Right lobe of liver (tissue), 4 donors: ENCODE measurements at regions not wholly inside any gene's neighbourhood (a gene's known extent, or its start where the extent isn't known, plus 50 kb on each side); places are given as distances from the start of the nearest gene placed in this dataset.

Experiments used
- CTCF ChIP-seq, 4 donors: fragments of 200-600 bp in 3 of 4; fragments of 450-650 bp in 1 of 4; IDR thresholded peaks; one replicate each; pipeline versions ENCODE4 v1.5.1 to v1.8.0; 2016 to 2022; ENCODE audit warnings: antibody characterized with exemption in 4 of 4, mild to moderate bottlenecking in 2 of 4
- POLR2A ChIP-seq: fragments of 450-650 bp; IDR thresholded peaks from one replicate; pipeline ENCODE4 v1.6.1; 2017; ENCODE audit warnings: antibody characterized with exemption, mild to moderate bottlenecking
- donor health status: DM: no; HTN: no; CAD: no.
- donor health status: DM: no; HTN: no; CAD: no.
- donor health status: DM: no; HTN: yes; CAD: no.

- TF ChIP-seq CTCF (IDR thresholded peaks at IDR 0.05) (no peak), POLR2A (no peak)
Measured at GRCh38 chr1:14440166-14440565, 158.3 kb upstream of the KAZN start.
